ENCODE measurements at regions not wholly inside any gene's neighbourhood (a gene's known extent, or its start where the extent isn't known, plus 50 kb on each side); places are given as distances from the start of the nearest gene placed in this dataset.

DNA sequence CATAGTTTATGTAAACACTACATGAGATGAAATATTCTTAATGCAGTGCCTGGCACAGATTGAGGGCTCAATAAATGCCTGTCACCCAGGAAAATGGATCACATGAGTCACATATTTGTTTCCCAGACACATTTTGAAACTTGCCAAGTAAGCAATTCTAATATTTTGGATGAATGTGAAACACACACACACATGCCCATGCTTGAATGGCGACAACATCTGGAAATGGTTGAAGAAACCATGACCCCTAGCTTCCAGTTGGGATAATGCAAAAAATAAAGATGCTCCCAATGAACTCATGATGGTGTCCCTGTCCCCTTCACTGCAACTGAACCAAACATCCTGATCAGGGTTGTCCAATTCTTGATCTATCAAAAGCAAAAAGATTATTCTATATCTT, 797.3 kb downstream of the XPNPEP1 start:
- Histone ChIP-seq H3K4me3 (no peak overlapping the region), H3K36me3 (ENCODE audit: low read depth) (no peaks in the 10 kb centered on the region), H3K9me3 (no peaks in the 10 kb centered on the region), H3K4me1 (ENCODE audit: low read depth) (no peaks in the 10 kb centered on the region)
- ATAC-seq, result no peak
- intact Hi-C loops (cut with DNase I, micrococcal nuclease), result no loop called here
- no peak for DNase-seq
- TF ChIP-seq, protein P1, sequence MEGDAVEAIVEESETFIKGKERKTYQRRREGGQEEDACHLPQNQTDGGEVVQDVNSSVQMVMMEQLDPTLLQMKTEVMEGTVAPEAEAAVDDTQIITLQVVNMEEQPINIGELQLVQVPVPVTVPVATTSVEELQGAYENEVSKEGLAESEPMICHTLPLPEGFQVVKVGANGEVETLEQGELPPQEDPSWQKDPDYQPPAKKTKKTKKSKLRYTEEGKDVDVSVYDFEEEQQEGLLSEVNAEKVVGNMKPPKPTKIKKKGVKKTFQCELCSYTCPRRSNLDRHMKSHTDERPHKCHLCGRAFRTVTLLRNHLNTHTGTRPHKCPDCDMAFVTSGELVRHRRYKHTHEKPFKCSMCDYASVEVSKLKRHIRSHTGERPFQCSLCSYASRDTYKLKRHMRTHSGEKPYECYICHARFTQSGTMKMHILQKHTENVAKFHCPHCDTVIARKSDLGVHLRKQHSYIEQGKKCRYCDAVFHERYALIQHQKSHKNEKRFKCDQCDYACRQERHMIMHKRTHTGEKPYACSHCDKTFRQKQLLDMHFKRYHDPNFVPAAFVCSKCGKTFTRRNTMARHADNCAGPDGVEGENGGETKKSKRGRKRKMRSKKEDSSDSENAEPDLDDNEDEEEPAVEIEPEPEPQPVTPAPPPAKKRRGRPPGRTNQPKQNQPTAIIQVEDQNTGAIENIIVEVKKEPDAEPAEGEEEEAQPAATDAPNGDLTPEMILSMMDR (IDR thresholded peaks at IDR 0.05), result no peak

DNA sequence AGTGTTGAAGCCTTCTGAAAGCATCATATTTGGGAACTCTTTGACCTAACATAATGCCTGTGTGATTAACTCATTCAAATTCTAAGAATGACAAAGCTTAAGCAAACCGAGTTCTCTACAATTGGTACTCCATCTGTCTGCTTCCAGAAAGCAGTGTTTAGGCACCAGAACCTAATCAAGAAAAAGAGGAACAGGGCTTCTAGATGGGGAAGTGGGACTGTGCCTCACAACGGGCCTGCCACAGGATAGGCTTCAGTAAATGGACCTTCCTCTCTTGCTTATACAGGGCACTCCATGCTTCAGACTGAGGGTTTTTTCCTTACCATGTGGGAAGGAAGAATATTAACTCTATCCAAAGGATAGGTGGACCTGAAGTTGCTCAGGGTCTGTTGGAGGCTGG, 808.1 kb downstream of the XPNPEP1 start:
- Histone ChIP-seq H3K4me3 (no peak overlapping the region), H3K4me1 (ENCODE audit: low read depth) (no peaks in the 10 kb centered on the region), H3K9me3 (peaks cover 2% of the 10 kb centered on the region), H3K36me3 (ENCODE audit: low read depth) (no peaks in the 10 kb centered on the region)
- TF ChIP-seq, protein P1 (IDR thresholded peaks at IDR 0.05), result no peak
- intact Hi-C loops (cut with DNase I, micrococcal nuclease), result no loop called here
- ATAC-seq, result no peak
- DNase-seq, result no peak

DNA sequence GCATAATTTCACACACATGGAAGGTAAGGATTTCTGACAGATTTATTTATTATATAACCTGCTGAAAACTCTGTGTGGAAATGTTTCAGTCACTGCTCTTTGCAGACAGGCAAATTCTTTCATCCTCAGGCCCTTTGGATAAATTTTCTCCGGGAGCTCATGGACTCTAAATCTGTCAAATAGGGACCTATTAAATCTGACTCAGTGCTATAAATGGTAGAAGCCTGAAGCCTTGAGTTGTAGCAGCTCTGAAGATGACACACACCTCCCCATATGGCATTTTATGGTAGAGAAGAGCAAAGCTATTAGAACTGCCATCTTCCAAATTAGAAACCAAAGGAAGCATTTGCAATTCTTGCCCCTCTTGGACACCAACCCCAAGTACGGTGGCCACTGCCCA, 808.7 kb downstream of the XPNPEP1 start:
- no peak overlapping the region for H3K4me3 ChIP-seq
- no peaks in the 10 kb centered on the region for H3K4me1 ChIP-seq (ENCODE audit: low read depth)
- no peaks in the 10 kb centered on the region for H3K36me3 ChIP-seq (ENCODE audit: low read depth)
- ATAC-seq (no peak), DNase-seq (no peak)
- peaks cover 2% of the 10 kb centered on the region for H3K9me3 ChIP-seq
- TF ChIP-seq, protein P1 (IDR thresholded peaks at IDR 0.05), result no peak
- intact Hi-C loops (cut with DNase I, micrococcal nuclease), result no loop called here

DNA sequence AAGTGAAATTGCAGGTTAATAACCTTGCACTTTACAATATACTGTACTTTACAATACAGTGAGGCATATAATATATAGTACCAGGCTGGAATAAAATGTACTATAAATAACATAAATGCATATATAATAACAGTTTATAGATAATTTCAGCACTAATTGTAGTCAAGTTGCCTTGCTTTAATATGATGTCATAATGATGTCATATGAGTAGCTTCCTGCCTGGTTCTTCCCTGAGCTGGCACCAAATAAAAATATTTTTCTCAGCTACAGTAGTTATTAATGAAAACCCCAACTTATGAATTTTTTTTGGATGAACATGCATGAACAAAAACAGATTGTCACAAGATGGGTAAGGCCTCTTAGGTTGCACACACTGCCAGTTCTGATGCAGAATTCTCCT, 816.7 kb downstream of the XPNPEP1 start:
- TF ChIP-seq, protein P1 (IDR thresholded peaks at IDR 0.05), result no peak
- intact Hi-C loops (cut with DNase I, micrococcal nuclease), result no loop called here
- no peaks in the 10 kb centered on the region for H3K36me3 ChIP-seq (ENCODE audit: low read depth)
- H3K4me1 ChIP-seq (ENCODE audit: low read depth), result no peaks in the 10 kb centered on the region
- no peaks in the 10 kb centered on the region for H3K9me3 ChIP-seq
- ATAC-seq (no peak), DNase-seq (no peak)
- no peak overlapping the region for H3K4me3 ChIP-seq

DNA sequence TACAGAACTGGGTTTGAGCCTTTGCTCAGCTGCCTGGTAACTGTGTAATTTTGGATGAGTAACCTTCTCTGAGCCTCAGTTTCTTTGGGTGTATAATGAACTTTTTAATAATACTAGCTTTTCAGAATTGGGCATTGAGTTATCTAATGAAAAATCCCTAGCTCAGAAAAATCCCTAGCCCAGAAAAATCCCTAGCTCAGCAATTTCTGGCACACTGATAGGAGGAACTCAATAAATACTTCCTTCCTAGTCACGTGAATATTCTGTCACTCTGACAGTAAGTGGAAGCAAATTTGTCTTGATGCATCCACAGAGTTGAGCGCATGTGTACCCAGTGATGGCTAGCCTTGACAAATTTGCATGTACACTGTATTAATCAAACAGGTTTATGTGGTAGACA, 817.6 kb downstream of the XPNPEP1 start:
- Histone ChIP-seq H3K9me3 (no peaks in the 10 kb centered on the region), H3K36me3 (ENCODE audit: low read depth) (no peaks in the 10 kb centered on the region), H3K4me1 (ENCODE audit: low read depth) (no peaks in the 10 kb centered on the region), H3K4me3 (no peak overlapping the region)
- ATAC-seq (no peak), DNase-seq (no peak)
- TF ChIP-seq, protein P1 (IDR thresholded peaks at IDR 0.05), result no peak
- intact Hi-C loops (cut with DNase I, micrococcal nuclease), result no loop called here

DNA sequence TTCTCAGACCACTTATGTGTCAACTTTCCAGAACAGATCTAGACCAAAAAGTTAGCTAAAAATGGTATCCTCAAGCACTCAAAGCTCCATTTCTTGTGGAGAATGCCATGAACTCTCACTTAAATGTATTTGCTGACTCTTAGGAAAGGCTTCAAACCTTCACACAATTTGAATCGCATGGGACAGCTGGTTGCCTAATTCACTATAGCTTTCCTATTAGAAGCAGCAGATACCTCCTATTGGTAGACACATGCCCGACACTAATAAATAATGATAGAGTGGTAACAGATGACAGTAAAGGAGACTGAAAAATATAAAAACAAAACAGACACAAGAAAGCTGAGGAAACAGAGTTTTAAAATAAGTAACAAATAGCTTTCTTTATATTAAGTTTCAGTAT, 818.5 kb downstream of the XPNPEP1 start:
- H3K4me3 ChIP-seq, result no peak overlapping the region
- DNase-seq, result no peak
- ATAC-seq, result no peak
- intact Hi-C loops (cut with DNase I, micrococcal nuclease), result no loop called here
- TF ChIP-seq, protein P1 (IDR thresholded peaks at IDR 0.05), result no peak
- no peaks in the 10 kb centered on the region for H3K9me3 ChIP-seq
- no peaks in the 10 kb centered on the region for H3K4me1 ChIP-seq (ENCODE audit: low read depth)
- H3K36me3 ChIP-seq (ENCODE audit: low read depth), result no peaks in the 10 kb centered on the region

All from mucosa of descending colon (tissue), 3 donors.